B cell (primary cell): ENCODE measurements at regions not wholly inside any gene's neighbourhood (a gene's known extent, or its start where the extent isn't known, plus 50 kb on each side); places are given as distances from the start of the nearest gene placed in this dataset.

Source experiments
- ATAC-seq: fragments of 200-7000 bp; cut with Tn5 transposase; one replicate; pipeline ENCODE4 v1.10.0; 2021; ENCODE audit warnings: low read depth, mild to moderate bottlenecking, moderate number of reproducible peaks, moderate library complexity
- CTCF ChIA-PET: fragments of 350-600 bp; sonication (Branson Sonifier 250); formaldehyde crosslinking; loops from one replicate; lab custom pipeline; 2021; ENCODE audit warnings: antibody characterized with exemption, inconsistent platforms; lab: Charles Lee
- POLR2A ChIA-PET: fragments of 350-600 bp; sonication (Branson Sonifier 250); formaldehyde crosslinking; loops from one replicate; lab custom pipeline; 2021; ENCODE audit warnings: antibody characterized with exemption; lab: Charles Lee
- DNase-seq: peaks from one replicate; pipeline ENCODE4 v3.0.0; 2013
- H2AFZ ChIP-seq: 2 replicates; pipeline ENCODE4 v1.6.1; 2012; ENCODE audit warnings: mild to moderate bottlenecking, low read depth, low read length; ENCODE audit not compliant: insufficient read depth, poor library complexity, severe bottlenecking
- H3K27ac ChIP-seq, 2 donors: 1 replicate in 1 of 2; 2 replicates in 1 of 2; pipeline ENCODE4 v1.5.1; 2012 to 2013; ENCODE audit warnings: low read length in 2 of 2, mild to moderate bottlenecking in 2 of 2, moderate library complexity in 1 of 2
- H3K27me3 ChIP-seq, 4 experiments: fragments of 200-600 bp in 1 of 4; sonication (generic) in 1 of 4; replicated peaks in 1 of 4; 1 replicate in 2 of 4; 2 replicates in 2 of 4; pipeline versions ENCODE4 v1.6.1 to v1.7.0; 2013 to 2016; ENCODE audit warnings: low read length in 3 of 4, mild to moderate bottlenecking in 2 of 4, mixed read lengths in 1 of 4, moderate library complexity in 1 of 4; ENCODE audit not compliant: insufficient read depth in 4 of 4, control insufficient read depth in 3 of 4; ENCODE audit errors: control extremely low read depth in 1 of 4
- H3K36me3 ChIP-seq, 2 experiments: replicated peaks in 1 of 2; 1 replicate in 1 of 2; 2 replicates in 1 of 2; pipeline versions ENCODE4 v1.6.1 to v1.7.1; 2013; ENCODE audit warnings: low read length in 1 of 2; ENCODE audit not compliant: insufficient read depth in 2 of 2, control insufficient read depth in 1 of 2; ENCODE audit errors: control extremely low read depth in 1 of 2, extremely low read depth in 1 of 2
- H3K4me1 ChIP-seq, 2 donors: fragments of 200-600 bp in 1 of 2; sonication (generic) in 1 of 2; 1 replicate in 1 of 2; 2 replicates in 1 of 2; pipeline versions ENCODE4 v1.5.1 to v1.6.1; 2013 to 2017; ENCODE audit warnings: low read length in 2 of 2; ENCODE audit not compliant: control insufficient read depth in 2 of 2, insufficient read depth in 2 of 2
- H3K4me2 ChIP-seq: replicated peaks from 2 replicates; pipeline ENCODE3; 2012; ENCODE audit warnings: mild to moderate bottlenecking, low read depth, low read length; ENCODE audit not compliant: poor library complexity, severe bottlenecking
- H3K4me3 ChIP-seq, 5 experiments: fragments of 200-600 bp in 1 of 5; sonication (generic) in 1 of 5; 1 replicate in 3 of 5; 2 replicates in 2 of 5; pipeline versions ENCODE4 v1.5.1 to v1.7.0; 2011 to 2016; ENCODE audit warnings: low read length in 4 of 5, mild to moderate bottlenecking in 4 of 5, low read depth in 2 of 5, control low read depth in 1 of 5, moderate library complexity in 1 of 5; ENCODE audit not compliant: insufficient read depth in 1 of 5; ENCODE audit errors: control extremely low read depth in 1 of 5, extremely low read depth in 1 of 5
- H3K79me2 ChIP-seq: fragments of 200-600 bp; sonication (generic); one replicate; pipeline ENCODE4 v1.6.0; 2016; ENCODE audit warnings: low read length; ENCODE audit not compliant: control insufficient read depth, insufficient read depth
- H3K9ac ChIP-seq: fragments of 200-600 bp; sonication (generic); 2 replicates; pipeline ENCODE4 v1.6.1; 2017; ENCODE audit warnings: mild to moderate bottlenecking, low read length, moderate library complexity
- H3K9me3 ChIP-seq, 3 donors: one replicate each; pipeline versions ENCODE4 v1.6.1 to v1.7.1; 2013; ENCODE audit warnings: low read length in 2 of 3; ENCODE audit not compliant: control insufficient read depth in 2 of 3, insufficient read depth in 1 of 3; ENCODE audit errors: control extremely low read depth in 1 of 3
- H4K20me1 ChIP-seq: 2 replicates; pipeline ENCODE4 v1.6.0; 2012; ENCODE audit warnings: mild to moderate bottlenecking, low read length; ENCODE audit not compliant: insufficient read depth, control insufficient read depth, poor library complexity, severe bottlenecking
- H3K27ac Mint-ChIP-seq: one replicate; pipeline ENCODE4 v1.8.0; 2021; ENCODE audit warnings: mixed read lengths
- H3K27me3 Mint-ChIP-seq: one replicate; pipeline ENCODE4 v1.8.0; 2021; ENCODE audit warnings: mixed read lengths
- H3K4me1 Mint-ChIP-seq: one replicate; pipeline ENCODE4 v1.8.0; 2021; ENCODE audit warnings: mixed read lengths
- H3K4me3 Mint-ChIP-seq: one replicate; pipeline ENCODE4 v1.8.0; 2021; ENCODE audit warnings: mixed read lengths
- H3K9me3 Mint-ChIP-seq: one replicate; pipeline ENCODE4 v1.8.0; 2022; ENCODE audit warnings: mixed read lengths; ENCODE audit not compliant: insufficient read depth
- EZH2 ChIP-seq: IDR thresholded peaks from 2 replicates; pipeline ENCODE4 v1.6.1; 2012; ENCODE audit warnings: borderline replicate concordance, low read depth, mild to moderate bottlenecking, moderate library complexity, low read length; ENCODE audit not compliant: insufficient read depth, poor library complexity, severe bottlenecking
- WGBS: methylation state at CpG from one replicate; pipeline ENCODE4 v1.1.5; 2013; ENCODE audit warnings: missing lambda C conversion rate; ENCODE audit not compliant: insufficient coverage; 5-methylcytosine and 5-hydroxymethylcytosine counted together
- intact Hi-C: fragments of 100-400 bp; cut with micrococcal nuclease; formaldehyde crosslinking; loops from one replicate; pipeline ENCODE4 v1.10.0; 2022
- TF ChIP-seq, protein P1 (sequence below): fragments of 200-600 bp; IDR thresholded peaks from one replicate; pipeline ENCODE4 v1.8.0; 2022; ENCODE audit warnings: antibody characterized with exemption, mild to moderate bottlenecking

DNA sequence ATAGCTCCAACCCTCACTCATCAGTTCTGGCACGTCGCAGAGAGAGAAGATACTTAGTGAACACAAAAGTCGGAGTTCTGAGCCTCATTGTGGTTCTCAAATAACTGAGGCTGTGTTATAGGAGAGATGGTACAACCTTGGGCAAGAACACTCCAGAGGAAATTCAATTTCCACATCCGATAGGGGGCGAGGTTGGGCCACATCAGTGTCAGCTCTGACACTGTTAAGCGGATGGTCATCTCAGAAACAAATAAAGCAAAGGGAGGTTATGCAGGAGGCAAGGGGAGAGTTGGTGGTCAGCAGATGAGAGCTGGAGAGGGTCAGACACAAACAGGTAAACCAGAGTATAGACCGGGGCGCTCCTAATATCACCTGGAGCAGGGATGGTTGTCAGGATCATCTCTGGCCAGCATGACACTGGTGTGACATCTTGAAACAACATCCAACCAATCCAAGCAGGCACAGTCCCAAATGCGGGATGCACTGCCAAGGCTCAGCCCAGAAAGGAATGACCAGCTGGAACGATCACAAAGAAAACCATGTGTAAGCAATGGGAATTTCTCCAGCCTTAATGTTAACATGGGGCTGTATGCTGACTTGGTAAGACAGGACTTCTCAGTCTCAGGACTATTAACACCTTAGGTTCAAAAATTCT, 331.8 kb downstream of the HACE1 start:
- Mint-ChIP-seq H3K9me3 (no peaks in the 10 kb centered on the region), H3K4me1 (no peaks in the 10 kb centered on the region), H3K27ac (no peak overlapping the region), H3K27me3 (no peaks in the 10 kb centered on the region), H3K4me3 (no peak overlapping the region)
- Histone ChIP-seq H3K79me2 (no peaks in the 10 kb centered on the region), H3K4me2 (no peak overlapping the region), H3K9ac (no peak overlapping the region), H3K4me1 (no peaks in the 10 kb centered on the region), H2AFZ (no peak overlapping the region), H3K27ac (no peak overlapping the region), H3K9me3 (no peaks in the 10 kb centered on the region), H3K36me3 (no peaks in the 10 kb centered on the region), H4K20me1 (no peaks in the 10 kb centered on the region), H3K27me3 (no peaks in the 10 kb centered on the region), H3K4me3 (no peak overlapping the region)
- 78% methylated on average over 7 of the region's 10 CpGs for WGBS
- DNase-seq: no peak
- CTCF ChIA-PET: interaction anchor here (1.1 kb wide), 1 partner anchor 12 kb away, joined by 3 read pairs; no protein-coding TSS in a partner anchor
- intact Hi-C loops: no loop called here
- no peak for ATAC-seq
- TF ChIP-seq EZH2: no peak
- TF ChIP-seq, protein P1, sequence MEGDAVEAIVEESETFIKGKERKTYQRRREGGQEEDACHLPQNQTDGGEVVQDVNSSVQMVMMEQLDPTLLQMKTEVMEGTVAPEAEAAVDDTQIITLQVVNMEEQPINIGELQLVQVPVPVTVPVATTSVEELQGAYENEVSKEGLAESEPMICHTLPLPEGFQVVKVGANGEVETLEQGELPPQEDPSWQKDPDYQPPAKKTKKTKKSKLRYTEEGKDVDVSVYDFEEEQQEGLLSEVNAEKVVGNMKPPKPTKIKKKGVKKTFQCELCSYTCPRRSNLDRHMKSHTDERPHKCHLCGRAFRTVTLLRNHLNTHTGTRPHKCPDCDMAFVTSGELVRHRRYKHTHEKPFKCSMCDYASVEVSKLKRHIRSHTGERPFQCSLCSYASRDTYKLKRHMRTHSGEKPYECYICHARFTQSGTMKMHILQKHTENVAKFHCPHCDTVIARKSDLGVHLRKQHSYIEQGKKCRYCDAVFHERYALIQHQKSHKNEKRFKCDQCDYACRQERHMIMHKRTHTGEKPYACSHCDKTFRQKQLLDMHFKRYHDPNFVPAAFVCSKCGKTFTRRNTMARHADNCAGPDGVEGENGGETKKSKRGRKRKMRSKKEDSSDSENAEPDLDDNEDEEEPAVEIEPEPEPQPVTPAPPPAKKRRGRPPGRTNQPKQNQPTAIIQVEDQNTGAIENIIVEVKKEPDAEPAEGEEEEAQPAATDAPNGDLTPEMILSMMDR: no peak
- POLR2A ChIA-PET: no interaction called here

DNA sequence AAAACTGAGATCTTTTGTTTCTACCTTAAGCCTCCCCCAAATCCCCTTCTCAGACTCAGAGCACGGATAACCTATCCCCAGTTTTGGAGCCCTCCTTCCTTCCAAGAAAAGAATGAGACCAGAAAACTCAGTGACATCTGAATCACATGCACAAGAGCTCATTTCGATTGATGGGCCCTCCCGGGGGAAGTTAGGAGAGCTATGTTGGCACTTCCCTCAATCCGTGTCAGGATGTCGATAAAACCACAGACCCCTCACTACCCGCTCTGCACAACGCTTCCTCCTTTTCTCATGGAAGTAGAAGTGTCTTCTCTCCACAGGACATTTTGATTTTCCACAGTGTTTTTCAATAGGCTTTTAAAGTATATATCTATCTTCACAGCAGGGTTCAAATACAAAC, 332.4 kb downstream of the HACE1 start:
- Mint-ChIP-seq H3K9me3 (no peaks in the 10 kb centered on the region), H3K27ac (no peak overlapping the region), H3K4me1 (no peaks in the 10 kb centered on the region), H3K27me3 (no peaks in the 10 kb centered on the region), H3K4me3 (no peak overlapping the region)
- Histone ChIP-seq H3K4me3 (no peak overlapping the region), H3K79me2 (no peaks in the 10 kb centered on the region), H3K4me1 (no peaks in the 10 kb centered on the region), H4K20me1 (no peaks in the 10 kb centered on the region), H3K36me3 (no peaks in the 10 kb centered on the region), H3K9me3 (no peaks in the 10 kb centered on the region), H3K27ac (no peak overlapping the region), H3K4me2 (no peak overlapping the region), H2AFZ (no peak overlapping the region), H3K9ac (no peak overlapping the region), H3K27me3 (no peaks in the 10 kb centered on the region)
- ATAC-seq (no peak), DNase-seq (no peak)
- TF ChIP-seq, protein P1: no peak
- no peak for TF ChIP-seq EZH2
- ChIA-PET CTCF (no interaction called here), POLR2A (no interaction called here)
- WGBS: 38% methylated on average over 1 of the region's 7 CpGs
- intact Hi-C loops: no loop called here
